22Rv1 (cell line): ENCODE measurements at regions not wholly inside any gene's neighbourhood (a gene's known extent, or its start where the extent isn't known, plus 50 kb on each side); places are given as distances from the start of the nearest gene placed in this dataset.

Source experiments
- CTCF ChIP-seq: fragments of 450-650 bp; IDR thresholded peaks from 2 replicates; pipeline ENCODE4 v1.5.1; 2017; ENCODE audit warnings: mild to moderate bottlenecking
- ZFX ChIP-seq: fragments of 450-650 bp; IDR thresholded peaks from 2 replicates; pipeline ENCODE4 v1.6.1; 2017; ENCODE audit warnings: antibody characterized with exemption, borderline replicate concordance

DNA sequence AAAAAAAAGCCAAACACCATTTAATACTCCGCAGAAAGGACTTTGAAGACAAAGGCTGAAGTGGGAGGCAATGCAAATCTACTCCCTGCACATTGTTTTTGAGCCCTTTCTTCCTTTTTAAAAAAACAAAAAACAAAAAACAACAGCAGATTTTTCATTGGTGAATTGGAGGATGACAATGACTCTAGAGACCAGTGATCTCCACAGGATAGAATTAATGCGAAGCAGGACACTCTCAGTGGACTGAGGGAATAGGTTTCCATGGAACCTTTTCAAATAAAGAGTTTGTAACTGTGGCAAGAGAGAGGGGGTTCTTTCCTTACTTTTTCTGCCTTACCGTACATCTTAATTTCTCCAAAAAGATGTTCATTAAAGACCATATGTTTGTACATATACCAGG, 371.0 kb downstream of the MEIS1 start:
- TF ChIP-seq CTCF, result no peak
- no peak for TF ChIP-seq ZFX
